ENCODE measurements at regions not wholly inside any gene's neighbourhood (a gene's known extent, or its start where the extent isn't known, plus 50 kb on each side); places are given as distances from the start of the nearest gene placed in this dataset.

DNA sequence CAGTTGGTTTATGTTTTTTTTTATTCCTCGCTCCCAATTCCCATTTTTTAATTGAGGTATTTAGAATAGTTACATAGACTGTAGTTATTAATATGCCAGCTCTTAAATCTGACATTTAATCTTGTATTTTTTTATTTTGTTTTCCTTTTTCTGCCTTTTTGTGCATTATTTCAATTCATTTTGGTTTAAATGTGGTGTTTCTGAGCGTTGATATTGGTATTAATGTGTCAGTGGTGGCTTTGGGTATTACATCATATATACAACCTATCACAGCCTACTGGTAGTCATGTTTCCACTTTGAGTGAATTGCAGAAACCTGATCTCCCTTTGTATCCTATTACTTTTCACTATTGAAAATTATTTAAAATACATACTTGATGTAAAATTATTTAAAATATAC is 1027.3 kb downstream of the KCNT2 start:
- Histone ChIP-seq H3K4me3 (ENCODE audit: insufficient read depth, low read length) (no peak overlapping the region), H2AFZ (ENCODE audit: low read length) (no peak overlapping the region), H3K27ac (ENCODE audit: low read depth, low read length) (no peak overlapping the region), H3K9me3 (ENCODE audit: low read depth, low read length) (peaks cover 5% of the 10 kb centered on the region), H3K27me3 (ENCODE audit: insufficient read depth, low read length) (no peaks in the 10 kb centered on the region), H3K79me2 (ENCODE audit: insufficient read depth, low read length) (no peaks in the 10 kb centered on the region), H3K4me1 (ENCODE audit: insufficient read depth, low read length) (no peaks in the 10 kb centered on the region), H3K36me3 (ENCODE audit: insufficient read depth, low read length) (no peaks in the 10 kb centered on the region), H4K20me1 (ENCODE audit: insufficient read depth, low read length) (no peaks in the 10 kb centered on the region), H3K4me2 (ENCODE audit: insufficient read depth, low read length) (no peak overlapping the region)
- TF ChIP-seq, protein P1, sequence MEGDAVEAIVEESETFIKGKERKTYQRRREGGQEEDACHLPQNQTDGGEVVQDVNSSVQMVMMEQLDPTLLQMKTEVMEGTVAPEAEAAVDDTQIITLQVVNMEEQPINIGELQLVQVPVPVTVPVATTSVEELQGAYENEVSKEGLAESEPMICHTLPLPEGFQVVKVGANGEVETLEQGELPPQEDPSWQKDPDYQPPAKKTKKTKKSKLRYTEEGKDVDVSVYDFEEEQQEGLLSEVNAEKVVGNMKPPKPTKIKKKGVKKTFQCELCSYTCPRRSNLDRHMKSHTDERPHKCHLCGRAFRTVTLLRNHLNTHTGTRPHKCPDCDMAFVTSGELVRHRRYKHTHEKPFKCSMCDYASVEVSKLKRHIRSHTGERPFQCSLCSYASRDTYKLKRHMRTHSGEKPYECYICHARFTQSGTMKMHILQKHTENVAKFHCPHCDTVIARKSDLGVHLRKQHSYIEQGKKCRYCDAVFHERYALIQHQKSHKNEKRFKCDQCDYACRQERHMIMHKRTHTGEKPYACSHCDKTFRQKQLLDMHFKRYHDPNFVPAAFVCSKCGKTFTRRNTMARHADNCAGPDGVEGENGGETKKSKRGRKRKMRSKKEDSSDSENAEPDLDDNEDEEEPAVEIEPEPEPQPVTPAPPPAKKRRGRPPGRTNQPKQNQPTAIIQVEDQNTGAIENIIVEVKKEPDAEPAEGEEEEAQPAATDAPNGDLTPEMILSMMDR (IDR thresholded peaks at IDR 0.05; ENCODE audit: extremely low read depth, low read depth, low read length), result no peak
- no peak for DNase-seq (ENCODE audit: insufficient read length, low spot score, missing footprints)

DNA sequence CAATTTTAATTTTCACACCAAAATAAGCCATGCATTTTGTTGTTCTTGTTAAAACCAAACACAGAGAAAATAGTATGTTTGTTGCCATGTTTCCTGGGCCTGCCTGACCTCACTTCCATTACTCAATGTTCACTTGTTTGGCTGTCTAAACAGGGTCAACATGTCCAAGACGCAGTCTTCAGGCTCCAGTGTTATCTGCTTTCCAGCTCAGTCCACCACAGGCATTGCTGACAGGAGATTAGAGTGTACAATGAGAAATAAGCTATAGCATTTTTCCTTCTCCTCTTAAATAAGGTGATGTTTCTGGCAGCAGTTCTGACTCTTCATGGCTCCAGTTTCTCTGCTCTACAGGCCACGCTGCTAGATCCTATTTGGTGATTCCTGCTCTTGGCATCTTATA is 1030.5 kb downstream of the KCNT2 start:
- H4K20me1 ChIP-seq (ENCODE audit: insufficient read depth, low read length), result no peaks in the 10 kb centered on the region
- H3K27ac ChIP-seq (ENCODE audit: low read depth, low read length), result no peak overlapping the region
- H3K9me3 ChIP-seq (ENCODE audit: low read depth, low read length), result peaks cover 5% of the 10 kb centered on the region
- no peak overlapping the region for H2AFZ ChIP-seq (ENCODE audit: low read length)
- no peaks in the 10 kb centered on the region for H3K4me1 ChIP-seq (ENCODE audit: insufficient read depth, low read length)
- no peaks in the 10 kb centered on the region for H3K79me2 ChIP-seq (ENCODE audit: insufficient read depth, low read length)
- no peak for DNase-seq (ENCODE audit: insufficient read length, low spot score, missing footprints)
- H3K36me3 ChIP-seq (ENCODE audit: insufficient read depth, low read length), result no peaks in the 10 kb centered on the region
- H3K27me3 ChIP-seq (ENCODE audit: insufficient read depth, low read length), result no peaks in the 10 kb centered on the region
- no peak overlapping the region for H3K4me2 ChIP-seq (ENCODE audit: insufficient read depth, low read length)
- no peak overlapping the region for H3K4me3 ChIP-seq (ENCODE audit: insufficient read depth, low read length)
- TF ChIP-seq, protein P1 (IDR thresholded peaks at IDR 0.05; ENCODE audit: extremely low read depth, low read depth, low read length), result no peak

DNA sequence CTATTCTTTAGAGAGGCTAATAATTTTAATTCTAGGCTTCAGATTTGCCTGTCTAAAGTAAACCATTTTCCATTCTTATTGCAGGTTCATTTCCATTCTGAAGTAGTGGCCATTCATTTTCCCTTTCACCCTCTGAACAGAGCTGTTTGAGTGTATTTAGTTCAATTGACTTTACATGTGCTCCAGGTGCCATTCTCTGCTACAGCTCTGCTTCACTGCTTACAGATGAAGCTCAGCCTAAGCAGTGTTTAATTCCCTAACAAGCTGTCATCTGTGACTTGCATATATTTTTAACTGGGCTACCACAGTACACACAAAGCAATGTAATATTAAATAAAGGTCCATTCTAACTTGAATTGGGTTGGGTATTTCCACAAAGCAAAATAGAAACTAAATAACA is 1031.6 kb downstream of the KCNT2 start:
- no peak overlapping the region for H3K4me2 ChIP-seq (ENCODE audit: insufficient read depth, low read length)
- H3K27ac ChIP-seq (ENCODE audit: low read depth, low read length), result no peak overlapping the region
- H3K79me2 ChIP-seq (ENCODE audit: insufficient read depth, low read length), result no peaks in the 10 kb centered on the region
- H2AFZ ChIP-seq (ENCODE audit: low read length), result no peak overlapping the region
- H4K20me1 ChIP-seq (ENCODE audit: insufficient read depth, low read length), result no peaks in the 10 kb centered on the region
- H3K4me3 ChIP-seq (ENCODE audit: insufficient read depth, low read length), result no peak overlapping the region
- H3K36me3 ChIP-seq (ENCODE audit: insufficient read depth, low read length), result no peaks in the 10 kb centered on the region
- H3K4me1 ChIP-seq (ENCODE audit: insufficient read depth, low read length), result no peaks in the 10 kb centered on the region
- no peak for DNase-seq (ENCODE audit: insufficient read length, low spot score, missing footprints)
- no peaks in the 10 kb centered on the region for H3K27me3 ChIP-seq (ENCODE audit: insufficient read depth, low read length)
- H3K9me3 ChIP-seq (ENCODE audit: low read depth, low read length), result peaks cover 5% of the 10 kb centered on the region
- TF ChIP-seq, protein P1 (IDR thresholded peaks at IDR 0.05; ENCODE audit: extremely low read depth, low read depth, low read length), result no peak

DNA sequence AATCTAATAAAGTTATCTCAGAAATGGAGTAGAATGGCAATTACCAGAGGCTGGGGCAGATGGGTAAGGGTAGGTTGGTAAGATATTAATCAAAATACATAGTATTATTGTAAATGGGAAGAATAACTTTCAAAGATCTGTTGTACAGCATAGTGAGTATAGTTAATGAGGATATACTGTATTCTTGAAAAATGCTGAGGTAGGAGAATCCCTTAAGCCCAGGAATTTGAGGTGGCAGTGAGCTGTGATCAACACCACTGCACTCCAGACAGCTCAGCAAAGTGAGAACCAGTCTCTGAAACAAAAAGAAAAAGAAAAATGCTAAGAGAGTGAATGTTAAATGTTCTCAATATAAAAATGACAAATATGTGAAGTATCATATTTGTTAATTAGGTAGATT is 1033.7 kb downstream of the KCNT2 start:
- Histone ChIP-seq H3K79me2 (ENCODE audit: insufficient read depth, low read length) (no peaks in the 10 kb centered on the region), H2AFZ (ENCODE audit: low read length) (no peak overlapping the region), H3K4me1 (ENCODE audit: insufficient read depth, low read length) (no peaks in the 10 kb centered on the region), H3K27me3 (ENCODE audit: insufficient read depth, low read length) (no peaks in the 10 kb centered on the region), H3K4me2 (ENCODE audit: insufficient read depth, low read length) (no peak overlapping the region), H3K27ac (ENCODE audit: low read depth, low read length) (no peak overlapping the region), H4K20me1 (ENCODE audit: insufficient read depth, low read length) (no peaks in the 10 kb centered on the region), H3K9me3 (ENCODE audit: low read depth, low read length) (peaks cover 2% of the 10 kb centered on the region), H3K4me3 (ENCODE audit: insufficient read depth, low read length) (no peak overlapping the region), H3K36me3 (ENCODE audit: insufficient read depth, low read length) (no peaks in the 10 kb centered on the region)
- no peak for DNase-seq (ENCODE audit: insufficient read length, low spot score, missing footprints)
- TF ChIP-seq, protein P1 (IDR thresholded peaks at IDR 0.05; ENCODE audit: extremely low read depth, low read depth, low read length), result no peak

Measured in osteoblast (primary cell).